ENCODE measurements at regions not wholly inside any gene's neighbourhood (a gene's known extent, or its start where the extent isn't known, plus 50 kb on each side); places are given as distances from the start of the nearest gene placed in this dataset.

DNA sequence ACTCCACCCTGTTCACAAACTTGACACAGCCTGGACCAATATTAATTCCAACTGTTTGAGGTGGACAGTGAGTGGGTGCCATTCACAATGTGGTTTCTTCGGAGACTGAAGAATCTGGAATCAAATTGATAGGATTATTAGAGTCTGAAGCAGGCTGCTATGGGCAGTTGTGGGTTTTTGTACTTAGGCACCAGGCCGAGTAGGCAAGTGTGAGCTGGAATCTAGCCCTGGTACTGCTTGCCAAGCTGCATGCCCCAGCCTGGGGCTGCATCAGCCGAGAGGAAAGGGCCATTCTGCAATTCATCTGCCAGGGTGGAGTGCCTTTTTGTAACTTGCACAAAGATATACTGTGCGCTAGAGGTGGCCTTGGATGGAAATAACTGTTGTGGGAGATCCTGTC, 654.7 kb upstream of the FANCL start:
- TF ChIP-seq, protein P1, sequence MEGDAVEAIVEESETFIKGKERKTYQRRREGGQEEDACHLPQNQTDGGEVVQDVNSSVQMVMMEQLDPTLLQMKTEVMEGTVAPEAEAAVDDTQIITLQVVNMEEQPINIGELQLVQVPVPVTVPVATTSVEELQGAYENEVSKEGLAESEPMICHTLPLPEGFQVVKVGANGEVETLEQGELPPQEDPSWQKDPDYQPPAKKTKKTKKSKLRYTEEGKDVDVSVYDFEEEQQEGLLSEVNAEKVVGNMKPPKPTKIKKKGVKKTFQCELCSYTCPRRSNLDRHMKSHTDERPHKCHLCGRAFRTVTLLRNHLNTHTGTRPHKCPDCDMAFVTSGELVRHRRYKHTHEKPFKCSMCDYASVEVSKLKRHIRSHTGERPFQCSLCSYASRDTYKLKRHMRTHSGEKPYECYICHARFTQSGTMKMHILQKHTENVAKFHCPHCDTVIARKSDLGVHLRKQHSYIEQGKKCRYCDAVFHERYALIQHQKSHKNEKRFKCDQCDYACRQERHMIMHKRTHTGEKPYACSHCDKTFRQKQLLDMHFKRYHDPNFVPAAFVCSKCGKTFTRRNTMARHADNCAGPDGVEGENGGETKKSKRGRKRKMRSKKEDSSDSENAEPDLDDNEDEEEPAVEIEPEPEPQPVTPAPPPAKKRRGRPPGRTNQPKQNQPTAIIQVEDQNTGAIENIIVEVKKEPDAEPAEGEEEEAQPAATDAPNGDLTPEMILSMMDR (IDR thresholded peaks at IDR 0.05): no peak
- no peak for TF ChIP-seq POLR2A (IDR thresholded peaks at IDR 0.05)
